MV-4-11 (cell line): ENCODE measurements at regions not wholly inside any gene's neighbourhood (a gene's known extent, or its start where the extent isn't known, plus 50 kb on each side); places are given as distances from the start of the nearest gene placed in this dataset.

ENCODE experiments used
- DNase-seq: peaks from one replicate; lab custom pipeline; 2025; lab: John Stamatoyannopoulos, UW

DNA sequence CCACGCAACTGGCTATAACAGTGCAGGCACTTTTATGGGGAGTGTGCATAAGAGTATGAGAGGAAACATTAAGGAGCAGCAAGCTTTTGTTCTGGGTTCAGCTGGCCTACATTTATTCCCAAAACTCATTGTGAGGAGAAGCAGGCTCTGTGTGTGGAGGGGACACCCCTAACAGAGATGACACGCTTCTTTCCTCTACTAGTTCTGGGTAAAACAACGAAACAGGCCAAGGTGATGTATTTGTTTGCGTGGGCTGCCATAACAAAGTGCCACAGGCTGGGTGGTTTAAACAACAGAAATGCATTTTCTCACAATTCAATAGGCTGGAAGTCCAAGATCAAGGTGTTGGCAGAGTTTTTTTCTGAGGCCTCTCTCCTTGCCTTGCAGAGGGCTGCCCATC is 488.6 kb downstream of the MID1IP1 start:
- no peak for DNase-seq

DNA sequence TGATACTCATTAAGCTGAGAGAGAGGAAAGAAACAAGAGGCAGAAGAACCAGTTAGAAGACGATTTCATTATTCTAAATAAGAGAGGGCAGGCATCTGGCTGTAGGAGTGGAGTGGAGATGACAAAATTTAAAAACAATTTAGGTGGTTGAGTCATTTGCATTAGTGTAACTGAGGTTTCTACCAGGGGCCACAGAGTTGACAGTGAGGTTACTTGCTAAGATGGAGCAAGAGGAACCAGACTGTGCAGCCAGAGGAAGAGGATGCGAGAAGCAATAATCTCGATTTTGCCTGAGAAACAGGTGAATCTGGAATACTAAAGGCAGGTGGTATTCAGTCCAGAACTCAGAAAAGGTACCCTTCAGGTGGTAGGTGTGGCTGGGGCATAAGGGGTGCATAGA is 491.9 kb downstream of the MID1IP1 start:
- DNase-seq = peak; percentile 44

DNA sequence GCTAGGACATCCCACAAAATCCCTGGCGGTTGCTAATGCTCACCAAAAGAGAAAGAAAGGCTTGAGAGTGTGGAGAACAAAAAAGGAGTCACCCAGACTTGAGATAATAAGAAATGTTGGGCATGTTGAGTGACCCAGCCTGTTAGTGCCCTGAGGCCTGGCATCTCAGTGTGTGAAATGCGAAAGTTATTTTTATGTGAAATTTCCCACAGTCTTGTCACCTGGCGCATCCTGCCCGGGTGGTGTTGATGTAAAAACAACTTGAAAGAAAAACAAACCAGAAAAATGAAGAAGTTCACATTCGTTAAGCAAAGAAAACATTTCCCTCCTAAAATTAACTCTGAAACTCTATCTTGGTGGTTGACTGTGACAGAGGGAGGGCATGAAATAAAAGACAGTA is 495.2 kb downstream of the MID1IP1 start:
- no peak for DNase-seq

DNA sequence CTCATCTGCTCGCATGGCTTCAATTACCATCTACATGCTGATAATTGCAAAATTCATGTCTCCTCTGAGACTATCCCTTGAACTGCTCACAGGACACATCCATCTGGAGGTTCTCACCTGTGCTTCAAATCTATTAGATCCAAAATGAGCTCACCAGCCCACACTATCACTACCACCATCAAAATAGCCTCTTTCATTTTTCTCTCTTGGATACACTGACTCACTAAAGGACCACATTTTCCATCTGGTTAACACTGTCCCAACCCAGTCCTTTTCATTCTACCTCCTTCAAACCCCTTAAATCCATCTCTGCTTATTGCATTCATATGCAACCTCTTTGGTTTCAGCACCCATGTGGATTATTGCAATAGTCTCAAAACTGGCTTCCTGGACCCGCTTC is 497.6 kb downstream of the MID1IP1 start:
- DNase-seq = no peak

DNA sequence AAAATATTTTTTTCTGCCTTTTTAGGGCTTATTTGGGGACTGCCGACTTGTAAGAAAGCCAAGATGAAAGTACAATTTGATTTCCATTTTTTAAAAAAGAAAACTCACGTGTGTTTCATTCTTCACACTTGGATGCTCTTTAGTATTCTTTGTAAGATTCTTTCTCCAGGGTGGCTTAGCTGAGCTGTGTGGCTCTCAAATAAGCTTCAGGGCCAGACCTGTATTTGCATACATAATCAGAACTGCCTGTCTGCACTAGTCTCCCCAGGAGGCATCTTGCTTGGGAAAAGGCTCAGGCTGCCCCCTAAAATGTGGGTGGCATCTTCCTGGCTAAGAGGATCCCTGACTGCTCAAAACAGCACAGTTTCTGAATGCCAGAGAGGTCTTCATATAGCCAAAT is 498.4 kb downstream of the MID1IP1 start:
- no peak for DNase-seq

DNA sequence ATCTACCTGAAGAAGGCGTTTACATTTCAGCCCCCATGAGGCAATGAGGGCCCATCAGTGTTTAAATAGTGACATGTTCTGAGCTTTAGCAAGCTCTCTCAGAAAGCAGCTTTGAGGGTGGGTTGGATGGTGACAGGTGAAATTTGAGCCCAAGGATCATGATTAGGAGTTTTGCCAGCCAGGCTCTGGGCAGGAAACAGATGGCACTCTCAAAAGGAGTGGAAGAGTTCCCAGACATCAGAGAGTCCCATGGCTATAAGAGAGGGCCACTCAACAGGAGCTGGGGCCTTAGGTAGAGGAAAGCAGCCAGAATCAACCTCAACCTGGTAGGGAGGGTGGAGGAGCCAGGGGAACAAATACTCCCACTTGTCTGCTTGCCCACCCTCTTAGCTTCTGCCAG is 499.8 kb downstream of the MID1IP1 start:
- DNase-seq = no peak

DNA sequence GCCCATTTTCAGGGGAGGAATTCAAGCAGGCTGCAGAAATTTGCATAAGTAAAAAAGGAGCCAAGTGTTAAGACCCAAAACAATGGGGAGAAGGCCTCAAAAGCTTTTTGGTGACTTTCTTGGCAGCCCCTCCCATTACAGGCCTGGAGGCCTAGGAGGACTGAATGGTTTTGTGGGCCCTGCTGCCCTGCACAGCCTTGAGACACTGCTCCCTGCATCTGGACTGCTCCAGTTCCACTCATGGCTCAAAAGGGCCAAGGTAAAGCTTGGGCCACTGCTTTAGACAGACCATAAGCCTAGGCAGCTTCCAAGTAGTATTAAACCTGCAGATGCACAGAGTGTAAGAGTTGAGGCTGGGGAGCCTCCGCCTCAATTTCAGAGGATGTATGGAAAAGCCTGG is 501.6 kb downstream of the MID1IP1 start:
- DNase-seq = no peak

DNA sequence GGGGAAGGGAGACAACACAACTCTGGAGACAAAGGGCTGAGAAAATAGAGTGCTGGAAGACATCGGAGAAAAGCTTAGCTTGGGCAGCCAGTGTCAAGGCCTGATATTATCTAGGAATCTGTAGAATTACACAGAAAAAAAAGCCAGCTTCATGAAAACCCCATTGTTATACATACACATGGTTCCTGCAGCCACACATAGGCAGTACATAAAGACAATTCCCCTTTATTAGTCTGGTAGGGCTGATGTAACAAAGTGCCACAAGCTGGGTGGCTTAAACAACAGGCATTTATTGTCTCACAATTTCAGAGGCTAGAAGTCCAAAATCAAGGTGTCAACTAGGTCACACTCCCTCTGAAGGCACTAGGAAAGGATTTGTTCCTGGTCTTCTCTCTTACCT is 503.5 kb downstream of the MID1IP1 start:
- no peak for DNase-seq

DNA sequence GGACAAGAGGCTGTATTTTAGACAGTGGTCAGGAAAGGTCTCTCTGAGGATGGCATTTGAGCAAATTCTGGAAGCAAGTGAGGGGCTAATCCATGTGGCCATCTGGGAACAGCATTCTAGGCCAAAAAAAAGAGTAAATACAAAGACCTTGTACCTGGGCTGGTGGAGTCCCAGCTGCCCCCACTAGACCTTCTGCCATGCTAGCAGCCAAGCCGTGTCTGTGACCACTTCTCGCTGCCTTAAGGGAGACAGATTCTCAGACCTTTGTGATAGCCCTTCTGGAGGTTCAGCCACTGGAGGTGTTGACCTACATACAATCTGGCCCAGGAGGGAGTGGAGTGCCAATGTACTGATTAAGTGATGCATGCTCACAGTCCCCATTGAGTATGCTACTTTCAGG is 506.2 kb downstream of the MID1IP1 start:
- DNase-seq = no peak

DNA sequence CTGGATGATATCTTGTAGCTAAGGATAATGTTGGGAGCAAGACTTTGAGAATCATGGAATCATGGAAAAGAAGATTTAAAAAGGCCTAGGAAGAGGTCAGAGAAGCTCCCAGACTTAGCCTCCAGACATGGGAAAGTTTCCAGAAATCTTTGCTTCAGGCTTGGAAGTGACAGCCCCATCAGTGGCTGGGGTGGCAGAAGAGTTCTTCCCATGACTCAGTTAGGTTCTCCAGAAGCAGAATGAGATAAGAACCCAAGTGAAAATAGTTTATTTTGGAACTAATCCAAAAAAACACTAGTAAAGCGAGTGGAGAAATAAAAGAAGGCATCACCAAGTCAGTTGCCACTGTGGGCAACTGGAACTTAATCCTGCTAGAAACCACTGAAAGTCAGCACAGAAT is 506.9 kb downstream of the MID1IP1 start:
- DNase-seq = no peak

DNA sequence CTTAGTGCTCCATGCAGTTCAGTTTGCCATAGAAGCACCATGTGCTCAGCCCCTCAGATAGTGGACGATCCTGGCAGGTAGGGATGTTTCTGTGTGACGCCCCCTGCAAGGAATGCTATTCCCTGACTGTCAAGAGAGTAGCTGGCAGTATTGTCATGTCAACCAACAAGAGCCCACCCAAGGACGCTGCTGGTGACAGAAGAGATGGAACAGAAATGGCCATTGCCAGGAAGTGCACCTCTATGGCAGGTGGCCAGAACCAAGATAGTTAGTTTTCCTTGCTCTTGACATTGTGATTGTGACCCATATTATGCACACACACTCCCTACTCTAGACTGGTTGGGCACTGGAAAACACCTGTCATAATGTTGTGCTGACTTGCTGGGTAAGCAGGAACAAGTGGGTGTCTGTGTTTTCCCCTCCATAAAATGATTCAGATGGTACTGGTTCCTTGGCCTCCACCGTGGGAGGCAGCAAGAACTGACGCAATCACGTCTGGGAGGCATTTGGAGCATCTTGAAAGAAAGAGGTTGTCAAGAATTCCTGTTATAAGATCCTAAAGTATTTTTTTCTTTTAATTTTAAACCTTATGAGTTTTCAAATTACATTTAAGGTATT is 507.9 kb downstream of the MID1IP1 start:
- no peak for DNase-seq

DNA sequence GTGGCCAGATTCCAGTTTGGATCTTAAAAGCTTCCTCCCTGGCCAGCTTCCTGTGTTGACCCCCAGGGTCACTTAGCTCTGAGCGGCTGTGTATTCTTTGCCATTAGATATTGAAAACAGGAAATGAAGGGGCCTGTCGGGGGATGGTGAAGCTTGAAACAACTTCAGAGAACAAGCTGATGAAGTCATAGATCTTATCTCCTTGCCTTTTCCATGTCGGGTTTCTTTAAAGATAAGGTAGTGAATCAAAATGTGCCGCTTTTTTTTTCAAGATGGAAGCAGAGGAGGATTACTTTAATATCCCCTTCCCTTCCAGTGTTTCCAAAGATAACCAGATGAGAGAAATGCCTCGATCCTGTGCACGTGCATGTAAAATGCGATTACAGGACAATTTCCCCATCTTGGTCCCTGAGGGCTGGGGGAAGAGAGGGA is 508.5 kb downstream of the MID1IP1 start:
- DNase-seq = no peak

DNA sequence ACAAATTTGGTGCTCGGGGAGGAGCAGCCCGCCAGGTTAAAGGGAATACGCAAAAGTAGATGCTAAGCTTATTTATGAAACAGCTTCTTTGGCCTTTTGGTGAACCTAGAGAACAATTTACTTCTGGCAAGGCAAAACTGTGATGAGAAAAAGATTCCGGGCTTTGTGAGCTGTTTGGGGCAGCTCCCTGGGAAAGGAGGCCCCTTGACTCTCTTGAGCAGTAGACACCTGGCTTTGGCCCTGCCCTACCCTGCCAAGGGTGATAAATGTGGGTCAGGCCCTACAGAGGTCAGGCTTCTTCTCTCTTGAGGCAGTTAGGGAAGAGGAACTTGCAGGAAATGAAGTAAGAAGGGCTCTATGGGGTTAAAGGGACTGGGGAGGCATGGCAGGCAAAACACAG is 509.6 kb downstream of the MID1IP1 start:
- DNase-seq = peak; percentile 40

DNA sequence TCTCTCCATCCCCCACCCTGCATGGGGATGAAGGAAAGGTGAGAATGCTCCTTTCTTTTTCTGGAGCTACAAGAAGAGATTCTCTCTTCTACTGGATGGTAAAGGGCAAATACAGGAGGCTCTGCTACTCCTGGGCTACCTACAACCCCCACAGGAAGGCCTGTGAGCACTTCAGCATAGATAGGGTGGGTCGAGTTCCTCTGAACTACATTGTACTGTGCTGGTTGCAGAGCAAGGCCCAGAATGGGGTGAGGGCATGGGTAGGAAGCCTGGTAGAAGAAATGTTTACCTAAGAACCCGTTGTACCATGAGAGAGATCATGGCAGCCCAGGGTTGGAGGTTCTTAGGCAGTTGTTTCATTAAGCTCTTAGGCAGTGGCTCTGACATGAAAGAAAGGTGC is 510.4 kb downstream of the MID1IP1 start:
- DNase-seq = no peak

DNA sequence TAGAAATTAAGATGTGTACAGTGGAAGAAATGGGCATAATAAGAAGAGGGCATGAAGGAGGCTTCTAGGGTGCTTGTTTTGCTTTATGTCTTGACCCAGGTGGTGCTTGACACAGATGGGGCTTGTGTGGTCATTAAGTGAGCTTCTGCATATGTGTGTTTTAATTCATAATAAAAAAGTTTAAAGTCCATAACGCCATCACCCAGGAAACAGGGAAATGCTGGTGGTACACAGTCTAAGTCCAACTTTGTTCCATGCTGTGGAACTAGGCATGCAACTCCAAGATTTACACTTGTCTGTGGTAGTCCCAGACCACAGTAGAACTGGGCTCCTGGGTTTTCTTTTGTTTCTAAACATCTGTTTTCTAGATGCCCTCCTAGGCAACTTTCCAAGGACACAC is 511.9 kb downstream of the MID1IP1 start:
- no peak for DNase-seq

DNA sequence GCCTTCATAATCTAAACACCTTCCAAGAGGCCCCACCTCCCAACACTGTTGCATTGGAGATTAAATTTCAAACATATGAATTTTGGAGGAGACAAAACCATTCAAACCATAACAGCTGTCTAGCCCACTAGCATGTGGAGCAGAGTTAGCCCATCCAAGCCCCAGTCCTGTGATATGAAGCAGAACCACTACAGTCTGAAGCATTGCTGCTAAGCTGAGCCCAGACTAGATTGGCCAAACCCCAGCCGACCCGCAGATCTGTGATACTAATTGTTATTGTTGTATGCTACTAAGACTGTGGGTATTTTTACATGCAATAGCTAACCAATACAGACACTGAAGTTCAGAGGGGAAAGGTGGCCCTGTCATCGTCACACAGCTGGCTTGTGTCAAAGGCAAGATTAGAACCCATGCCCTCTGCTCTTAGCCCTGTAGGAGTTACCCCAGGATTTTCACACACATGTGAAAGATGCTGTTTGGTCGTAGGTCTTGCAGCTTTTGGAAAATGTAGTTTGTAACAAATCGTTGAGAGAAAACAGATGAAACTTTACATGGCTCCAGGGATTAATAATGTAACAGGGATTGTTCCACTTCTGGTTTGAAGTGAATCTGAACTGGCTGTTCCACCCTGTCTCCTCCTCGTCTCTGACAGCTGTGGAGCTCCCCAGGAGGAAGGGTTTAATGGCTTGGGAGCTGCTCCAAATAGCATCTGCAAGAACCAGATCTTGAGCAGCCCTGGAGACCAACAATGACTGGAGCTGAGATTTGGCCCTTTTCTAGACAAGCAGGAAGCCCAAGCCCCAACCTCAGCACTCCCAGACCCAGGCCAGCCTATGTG is 517.5 kb downstream of the MID1IP1 start:
- no peak for DNase-seq

DNA sequence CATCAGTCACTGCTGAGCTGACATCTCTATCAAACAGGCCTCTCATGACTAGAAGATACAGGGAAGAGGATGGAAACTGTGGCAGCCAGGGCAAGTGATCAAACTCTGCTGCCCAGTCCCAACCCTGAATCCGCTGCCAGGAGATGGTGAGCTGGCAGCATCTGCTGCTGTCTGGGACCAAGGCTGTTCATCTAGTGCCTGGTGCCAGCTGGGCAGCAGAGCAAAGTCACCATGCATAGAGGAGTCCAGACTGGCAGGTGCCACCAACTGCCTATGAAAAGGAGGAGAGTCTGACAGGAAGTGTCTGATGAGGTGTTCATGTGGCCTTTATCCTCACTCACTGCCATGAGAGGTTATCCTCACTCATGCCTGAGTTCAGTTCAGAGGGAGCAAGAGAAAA is 518.9 kb downstream of the MID1IP1 start:
- no peak for DNase-seq

DNA sequence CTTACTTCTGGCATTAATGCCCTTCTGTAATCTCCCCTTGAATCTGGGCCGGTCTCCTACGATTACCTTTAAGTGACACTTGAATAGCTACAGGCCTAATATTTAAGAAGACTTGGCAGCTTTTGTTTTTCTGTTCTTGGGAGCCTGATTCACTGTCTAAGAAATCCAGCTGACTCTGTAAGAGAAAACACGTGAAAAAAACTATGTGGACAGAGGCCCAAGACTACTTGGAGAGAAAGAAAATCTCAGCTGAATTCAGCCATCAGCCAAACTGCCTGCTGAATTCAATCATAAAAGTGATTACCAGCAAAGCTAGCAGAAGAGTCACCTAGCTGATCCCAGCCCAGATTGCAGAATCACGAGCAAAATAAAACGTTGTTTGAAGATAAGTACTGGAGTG is 521.2 kb downstream of the MID1IP1 start:
- DNase-seq = no peak

DNA sequence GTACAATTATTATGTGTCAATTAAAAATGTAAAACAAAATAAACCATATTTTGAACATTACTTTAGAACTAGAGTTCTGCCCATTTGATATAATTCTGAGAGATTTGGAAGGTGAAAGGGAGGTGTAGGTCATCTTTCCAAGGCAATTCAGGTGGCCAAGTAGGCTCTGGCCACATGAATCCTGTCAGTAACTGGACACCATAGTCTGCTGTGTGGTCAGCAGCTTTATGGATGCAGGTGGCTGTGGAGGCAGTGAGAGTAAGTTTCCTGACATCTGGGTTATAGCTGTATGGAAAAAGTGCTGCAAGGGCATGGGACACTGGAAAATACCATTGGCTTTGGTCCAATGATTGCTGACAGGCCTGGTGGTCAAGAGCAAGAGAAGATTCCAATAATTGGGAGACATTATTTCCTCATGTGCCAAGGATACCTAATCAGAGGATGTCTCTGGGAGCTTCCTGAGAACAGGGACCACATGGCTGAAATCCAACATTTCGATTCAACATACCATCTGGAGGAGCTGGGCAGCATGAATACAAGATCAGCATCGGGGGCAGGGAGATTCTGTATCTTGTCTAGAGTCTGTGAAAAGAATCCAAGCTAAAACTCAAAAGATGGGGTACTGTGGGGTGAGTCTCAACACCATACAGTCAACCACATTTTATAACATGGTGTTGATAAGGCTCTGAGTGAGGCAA is 523.1 kb downstream of the MID1IP1 start:
- DNase-seq = no peak

DNA sequence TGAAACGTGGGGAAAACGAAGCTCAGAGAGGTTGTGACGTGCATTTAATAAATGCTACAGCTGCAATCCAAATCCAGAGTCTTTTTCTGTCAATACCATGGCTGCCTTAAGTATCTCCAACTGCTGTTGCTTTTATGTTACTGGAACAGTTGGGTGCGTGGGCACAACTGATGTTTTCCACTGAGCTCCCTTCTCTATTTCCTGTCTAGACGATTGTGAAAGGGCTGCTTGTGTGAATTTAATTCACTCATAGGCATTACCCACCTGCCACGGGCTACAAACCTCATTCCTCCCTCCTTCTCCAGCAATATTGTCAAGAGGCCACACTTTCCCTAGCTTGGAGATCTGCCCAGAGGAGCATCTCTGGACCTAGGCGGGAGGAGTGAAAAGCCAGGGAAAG is 526.0 kb downstream of the MID1IP1 start:
- peak; percentile 35 for DNase-seq

DNA sequence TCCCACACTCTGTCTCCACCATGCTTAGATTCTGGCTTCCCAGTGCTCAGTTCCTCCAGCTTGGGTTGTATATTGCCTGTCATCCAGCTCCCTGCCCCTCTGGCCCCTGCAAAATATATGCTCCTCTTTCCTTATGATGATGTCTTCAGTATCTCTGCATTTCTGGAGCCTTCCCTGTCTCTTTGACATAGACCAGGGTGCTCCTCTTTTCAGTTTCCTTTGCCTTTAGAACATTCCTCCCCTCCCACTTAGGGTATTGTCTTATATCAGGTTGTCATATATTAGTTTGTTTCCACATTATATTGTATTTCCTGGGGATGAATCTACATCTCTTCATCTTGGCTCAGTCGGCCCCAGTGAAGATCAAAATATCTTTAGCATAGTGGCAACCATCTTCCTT is 526.4 kb downstream of the MID1IP1 start:
- no peak for DNase-seq

DNA sequence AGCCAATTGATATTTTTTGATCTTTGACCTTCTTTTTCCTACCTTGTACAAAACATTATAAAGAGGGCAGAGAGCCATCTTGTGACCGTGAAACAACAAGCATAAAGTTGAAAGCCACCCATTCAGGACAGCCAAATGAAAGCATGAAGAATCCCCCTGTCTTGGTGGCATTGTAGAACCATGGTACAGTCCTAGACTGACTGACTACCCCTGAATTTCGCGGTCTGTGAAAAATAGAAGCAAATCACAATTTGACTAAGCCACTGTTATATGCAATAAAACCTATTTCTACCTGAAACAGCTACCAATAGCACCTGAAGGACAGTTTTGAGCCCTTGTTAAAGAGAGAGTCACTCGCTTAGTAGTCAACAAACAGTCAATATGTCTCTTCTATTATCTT is 527.4 kb downstream of the MID1IP1 start:
- DNase-seq = no peak

DNA sequence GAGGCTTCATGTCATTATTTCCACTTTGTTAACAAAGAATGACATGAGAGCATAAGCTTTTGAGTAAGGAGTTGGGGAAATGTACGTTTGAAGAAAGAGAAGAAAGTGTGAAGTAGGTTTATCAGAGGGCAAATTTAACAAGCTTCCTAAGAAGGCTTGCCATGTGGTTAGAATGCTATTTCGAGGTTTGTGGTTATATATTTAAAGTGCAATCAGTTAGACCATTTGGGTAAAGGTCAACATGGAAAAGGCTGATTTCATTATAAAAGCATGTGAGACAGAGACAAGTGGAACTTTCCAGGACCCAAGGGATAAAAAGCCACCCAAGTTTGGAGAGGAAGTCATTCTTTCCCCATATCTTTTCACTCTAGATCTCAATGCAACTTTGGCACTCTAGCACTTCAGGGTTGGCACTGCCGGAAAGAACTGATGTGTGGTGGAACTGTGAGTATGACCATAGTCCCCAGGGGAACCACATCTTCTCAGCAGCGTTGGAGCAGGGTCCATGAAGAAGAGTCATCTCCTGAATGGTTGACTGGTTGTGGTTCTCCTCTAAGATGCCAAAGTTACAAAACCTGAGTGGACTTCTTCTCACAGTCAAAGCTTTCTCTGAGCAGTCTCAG is 529.9 kb downstream of the MID1IP1 start:
- DNase-seq = peak; percentile 84
